OCI-LY7 (cell line): ENCODE measurements at regions not wholly inside any gene's neighbourhood (a gene's known extent, or its start where the extent isn't known, plus 50 kb on each side); places are given as distances from the start of the nearest gene placed in this dataset.

Experiments
- BruUV-seq: library from RNA; stranded (reverse); fragments of 400-500 nt; replicated peaks from 2 replicates; lab custom pipeline; 2021; lab: Mats Ljungman, UMichigan
- CTCF ChIA-PET: fragments of 300-600 bp; sonication (Branson Sonifier 250); formaldehyde crosslinking; loops from one replicate; lab custom pipeline; 2022; ENCODE audit warnings: antibody characterized with exemption; ENCODE audit not compliant: unreplicated experiment; lab: Charles Lee
- POLR2A ChIA-PET: fragments of 300-600 bp; sonication (Branson Sonifier 250); formaldehyde crosslinking; loops from one replicate; lab custom pipeline; 2022; ENCODE audit warnings: antibody characterized with exemption; lab: Charles Lee
- DNase-seq: peaks from one replicate; pipeline ENCODE4 v3.0.0-alpha.2; 2015; ENCODE audit warnings: low spot score
- H2AFZ ChIP-seq: fragments of 200-600 bp; sonication (generic), shearing (Covaris generic); 2 replicates; pipeline ENCODE4 v1.6.1; 2014; ENCODE audit warnings: mild to moderate bottlenecking, antibody characterized with exemption, low read length, moderate library complexity
- H3K27ac ChIP-seq: fragments of 200-600 bp; sonication (generic); 2 replicates; pipeline ENCODE4 v1.5.1; 2014; ENCODE audit warnings: mixed run types, low read depth, mild to moderate bottlenecking, moderate library complexity, low read length, inconsistent platforms; ENCODE audit not compliant: poor library complexity, severe bottlenecking
- H3K36me3 ChIP-seq: fragments of 200-600 bp; sonication (generic); 2 replicates; pipeline ENCODE4 v1.6.1; 2014; ENCODE audit warnings: mild to moderate bottlenecking, antibody characterized with exemption, low read length, moderate library complexity, mixed read lengths; ENCODE audit not compliant: insufficient read depth
- H3K4me1 ChIP-seq: fragments of 200-600 bp; sonication (generic); 2 replicates; pipeline ENCODE4 v1.5.1; 2014; ENCODE audit warnings: mild to moderate bottlenecking, low read length; ENCODE audit not compliant: insufficient read depth, poor library complexity, severe bottlenecking
- H3K4me2 ChIP-seq: fragments of 200-600 bp; sonication (generic); 2 replicates; pipeline ENCODE4 v1.6.1; 2014; ENCODE audit warnings: mild to moderate bottlenecking, low read length
- H3K4me3 ChIP-seq: fragments of 200-600 bp; sonication (generic); 2 replicates; pipeline ENCODE4 v1.5.1; 2014; ENCODE audit warnings: mild to moderate bottlenecking, low read depth, low read length; ENCODE audit not compliant: poor library complexity, severe bottlenecking
- H3K79me2 ChIP-seq: fragments of 200-600 bp; sonication (generic); 2 replicates; pipeline ENCODE4 v1.6.1; 2016; ENCODE audit warnings: low read depth, mild to moderate bottlenecking, low read length, moderate library complexity, mixed read lengths; ENCODE audit not compliant: insufficient read depth
- H3K9me2 ChIP-seq: fragments of 200-600 bp; sonication (generic); 2 replicates; pipeline ENCODE4 v1.6.1; 2016; ENCODE audit warnings: mild to moderate bottlenecking, low read length, mixed read lengths; ENCODE audit not compliant: insufficient read depth
- H3K9me3 ChIP-seq: fragments of 200-600 bp; sonication (generic); 2 replicates; pipeline ENCODE4 v1.6.1; 2014; ENCODE audit warnings: mild to moderate bottlenecking, mixed run types, low read length, mixed read lengths
- H4K20me1 ChIP-seq: fragments of 200-600 bp; sonication (generic); 2 replicates; pipeline ENCODE4 v1.6.1; 2014; ENCODE audit warnings: mild to moderate bottlenecking, antibody characterized with exemption, low read length, moderate library complexity, mixed read lengths; ENCODE audit not compliant: insufficient read depth
- CTCF ChIP-seq: fragments of 200-600 bp; sonication (generic); conservative IDR thresholded peaks from 2 replicates; pipeline ENCODE4 v1.5.1; 2014; ENCODE audit warnings: mild to moderate bottlenecking, antibody characterized with exemption, low read length, moderate library complexity, mixed read lengths
- EZH2phosphoT487 ChIP-seq: fragments of 200-600 bp; sonication (generic); IDR thresholded peaks from 2 replicates; pipeline ENCODE4 v1.6.1; 2018; ENCODE audit warnings: low read depth, borderline replicate concordance, mild to moderate bottlenecking, mixed run types, antibody characterized with exemption, low read length, moderate library complexity, mixed read lengths
- intact Hi-C: fragments of 100-400 bp; cut with micrococcal nuclease; formaldehyde crosslinking; loops from one replicate; pipeline ENCODE4 v1.10.0; 2022; ENCODE audit not compliant: unreplicated experiment

- no peaks in the 10 kb centered on the region for H3K9me3 ChIP-seq
- no TSS peak for BruUV-seq
- H3K9me2 ChIP-seq = no peaks in the 10 kb centered on the region
- H4K20me1 ChIP-seq = no peaks in the 10 kb centered on the region
- no peaks in the 10 kb centered on the region for H3K4me1 ChIP-seq
- ChIA-PET POLR2A (no interaction called here), CTCF (no interaction called here)
- H3K27ac ChIP-seq = no peak overlapping the region
- TF ChIP-seq EZH2phosphoT487 (no peak), CTCF (no peak)
- H3K36me3 ChIP-seq = no peaks in the 10 kb centered on the region
- no peak overlapping the region for H3K4me3 ChIP-seq
- H3K79me2 ChIP-seq = no peaks in the 10 kb centered on the region
- intact Hi-C loops = no loop called here
- DNase-seq = no peak
- no peak overlapping the region for H3K4me2 ChIP-seq
- H2AFZ ChIP-seq = no peak overlapping the region
These were observed 1248.9 kb downstream of the JRKL start for GRCh38 chr11:97638641-97639224.

- no peaks in the 10 kb centered on the region for H3K36me3 ChIP-seq
- BruUV-seq = no TSS peak
- no peaks in the 10 kb centered on the region for H3K4me1 ChIP-seq
- ChIA-PET POLR2A (no interaction called here), CTCF (no interaction called here)
- no peak overlapping the region for H3K27ac ChIP-seq
- no peaks in the 10 kb centered on the region for H3K79me2 ChIP-seq
- H3K4me2 ChIP-seq = no peak overlapping the region
- DNase-seq = no peak
- H2AFZ ChIP-seq = no peak overlapping the region
- TF ChIP-seq CTCF (no peak), EZH2phosphoT487 (no peak)
- no peaks in the 10 kb centered on the region for H4K20me1 ChIP-seq
- H3K9me3 ChIP-seq = no peaks in the 10 kb centered on the region
- H3K4me3 ChIP-seq = no peak overlapping the region
- intact Hi-C loops = no loop called here
- no peaks in the 10 kb centered on the region for H3K9me2 ChIP-seq
These were observed 1252.2 kb downstream of the JRKL start for GRCh38 chr11:97641988-97642387.

GRCh38 chr11:97645736-97646135, 1255.9 kb downstream of the JRKL start:
- Histone ChIP-seq H3K4me2 (no peak overlapping the region), H3K9me3 (no peaks in the 10 kb centered on the region), H4K20me1 (no peaks in the 10 kb centered on the region), H3K79me2 (no peaks in the 10 kb centered on the region), H3K4me3 (no peak overlapping the region), H3K9me2 (no peaks in the 10 kb centered on the region), H3K4me1 (no peaks in the 10 kb centered on the region), H2AFZ (no peak overlapping the region), H3K36me3 (no peaks in the 10 kb centered on the region), H3K27ac (no peak overlapping the region)
- CTCF ChIA-PET = no interaction called here
- POLR2A ChIA-PET = interaction anchor here (0.5 kb wide), 1 partner anchor 84 kb away, joined by 3 read pairs; no protein-coding TSS in a partner anchor
- intact Hi-C loops = no loop called here
- TF ChIP-seq EZH2phosphoT487 = no peak
- TF ChIP-seq CTCF = no peak
- BruUV-seq = no TSS peak
- no peak for DNase-seq
